ENCODE measurements at regions not wholly inside any gene's neighbourhood (a gene's known extent, or its start where the extent isn't known, plus 50 kb on each side); places are given as distances from the start of the nearest gene placed in this dataset.

GRCh38 chr14:61203081-61203753, 77.9 kb downstream of the TMEM30B start:
- no peaks in the 10 kb centered on the region for H3K9me3 Mint-ChIP-seq
- intact Hi-C loops (cut with micrococcal nuclease): no loop called here
- no peak overlapping the region for H3K27ac Mint-ChIP-seq
- H3K27me3 Mint-ChIP-seq: peaks cover 27% of the 10 kb centered on the region
- H3K4me3 Mint-ChIP-seq: no peak overlapping the region
- ATAC-seq (no peak), DNase-seq (no peak)
- H3K4me1 Mint-ChIP-seq (ENCODE audit: low read depth): no peaks in the 10 kb centered on the region
- no peak for TF ChIP-seq CTCF (IDR thresholded peaks at IDR 0.05)
- POLR2A ChIA-PET: no interaction called here
- CTCF ChIA-PET: interaction anchor here (0.7 to 1.9 kb wide), 2 partner anchors 16 to 634 kb away, joined by 3 to 4 read pairs; no protein-coding TSS in a partner anchor
- H3K36me3 Mint-ChIP-seq (ENCODE audit: low read depth): no peaks in the 10 kb centered on the region

- intact Hi-C loops (cut with micrococcal nuclease): no loop called here
- ChIA-PET CTCF (no interaction called here), POLR2A (no interaction called here)
- no peak overlapping the region for H3K4me3 Mint-ChIP-seq
- no peaks in the 10 kb centered on the region for H3K9me3 Mint-ChIP-seq
- ATAC-seq: no peak
- no peak for DNase-seq
- peaks cover 32% of the 10 kb centered on the region for H3K27me3 Mint-ChIP-seq
- H3K27ac Mint-ChIP-seq: no peak overlapping the region
- TF ChIP-seq CTCF (IDR thresholded peaks at IDR 0.05): no peak
- no peaks in the 10 kb centered on the region for H3K36me3 Mint-ChIP-seq (ENCODE audit: low read depth)
- H3K4me1 Mint-ChIP-seq (ENCODE audit: low read depth): no peaks in the 10 kb centered on the region
Measured at GRCh38 chr14:61202124-61202523, 79.0 kb downstream of the TMEM30B start.

GRCh38 chr14:61201171-61201570, 80.0 kb downstream of the TMEM30B start:
- CTCF ChIA-PET: no interaction called here
- intact Hi-C loops (cut with micrococcal nuclease): no loop called here
- no peak for ATAC-seq

GRCh38 chr14:61197416-61197815, 83.7 kb downstream of the TMEM30B start:
- no peaks in the 10 kb centered on the region for H3K4me1 Mint-ChIP-seq (ENCODE audit: low read depth)
- no peak for TF ChIP-seq CTCF (IDR thresholded peaks at IDR 0.05)
- H3K9me3 Mint-ChIP-seq: no peaks in the 10 kb centered on the region
- ATAC-seq: no peak
- POLR2A ChIA-PET: no interaction called here
- CTCF ChIA-PET: no interaction called here
- H3K4me3 Mint-ChIP-seq: no peak overlapping the region
- peaks cover 30% of the 10 kb centered on the region for H3K27me3 Mint-ChIP-seq
- no peaks in the 10 kb centered on the region for H3K36me3 Mint-ChIP-seq (ENCODE audit: low read depth)
- no peak for DNase-seq
- intact Hi-C loops (cut with micrococcal nuclease): no loop called here
- no peak overlapping the region for H3K27ac Mint-ChIP-seq

More at GRCh38 chr14:61201171-61201570, 80.0 kb downstream of the TMEM30B start:
- Mint-ChIP-seq H3K36me3 (ENCODE audit: low read depth) (no peaks in the 10 kb centered on the region), H3K4me1 (ENCODE audit: low read depth) (no peaks in the 10 kb centered on the region), H3K27ac (no peak overlapping the region), H3K4me3 (no peak overlapping the region), H3K9me3 (no peaks in the 10 kb centered on the region), H3K27me3 (peaks cover 29% of the 10 kb centered on the region)
- TF ChIP-seq CTCF (IDR thresholded peaks at IDR 0.05): no peak
- POLR2A ChIA-PET: no interaction called here
- no peak for DNase-seq

GRCh38 chr14:61196792-61197191, 84.3 kb downstream of the TMEM30B start:
- DNase-seq (no peak), ATAC-seq (no peak)
- no peak overlapping the region for H3K4me3 Mint-ChIP-seq
- intact Hi-C loops (cut with micrococcal nuclease): no loop called here
- peaks cover 31% of the 10 kb centered on the region for H3K27me3 Mint-ChIP-seq
- no peak for TF ChIP-seq CTCF (IDR thresholded peaks at IDR 0.05)
- CTCF ChIA-PET: interaction anchor here (0.9 kb wide), 1 partner anchor 55 kb away, joined by 3 read pairs; no protein-coding TSS in a partner anchor
- no peaks in the 10 kb centered on the region for H3K9me3 Mint-ChIP-seq
- H3K36me3 Mint-ChIP-seq (ENCODE audit: low read depth): no peaks in the 10 kb centered on the region
- POLR2A ChIA-PET: no interaction called here
- H3K27ac Mint-ChIP-seq: no peak overlapping the region
- H3K4me1 Mint-ChIP-seq (ENCODE audit: low read depth): no peaks in the 10 kb centered on the region

Measured in activated CD8-positive, alpha-beta T cell treated with anti-CD3 and anti-CD28 coated beads for 36 hours (primary cell).